ENCODE measurements at regions not wholly inside any gene's neighbourhood (a gene's known extent, or its start where the extent isn't known, plus 50 kb on each side); places are given as distances from the start of the nearest gene placed in this dataset.

DNA sequence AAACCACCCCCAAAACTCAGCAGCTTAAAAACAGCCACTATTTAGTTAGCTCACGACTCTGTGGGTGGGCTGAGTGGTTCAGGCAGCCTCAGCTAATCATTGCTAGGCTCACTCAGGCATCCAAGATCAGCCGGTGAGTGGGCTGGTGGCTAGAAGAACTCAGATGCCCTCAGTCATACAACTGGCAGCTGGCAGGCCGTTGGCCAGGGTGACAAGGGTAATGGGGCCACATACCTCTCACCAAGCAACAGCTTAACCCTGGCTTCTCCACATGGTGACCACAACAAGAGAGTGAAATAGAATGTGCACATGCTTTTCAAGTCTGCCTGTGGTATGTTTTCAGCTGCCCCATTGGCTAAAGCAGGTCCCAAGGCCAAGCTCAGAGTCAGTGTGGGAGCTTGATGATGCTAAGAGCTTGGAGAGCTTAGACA lies 435.4 kb upstream of the TSHZ3 start:
- no peak for DNase-seq (ENCODE audit: low read depth in 2 of 2)

DNA sequence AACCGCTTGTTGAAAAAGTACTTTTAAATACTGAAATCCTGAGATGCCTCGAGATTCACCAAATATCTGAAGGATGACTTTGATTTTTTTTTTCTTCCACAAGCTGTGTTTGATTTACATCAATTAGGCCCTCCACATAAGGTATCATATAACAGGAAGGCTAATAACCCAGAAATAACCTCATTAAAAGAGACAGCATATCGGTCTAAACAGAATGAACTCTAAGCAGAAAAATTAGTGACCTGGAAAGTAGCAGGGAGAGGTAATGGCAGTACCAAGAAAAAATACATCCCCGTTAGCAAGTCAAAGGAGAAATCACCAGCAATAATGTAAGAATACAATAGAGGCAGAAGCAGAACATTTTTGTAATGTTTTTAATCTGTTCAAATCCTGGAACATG lies 452.4 kb upstream of the TSHZ3 start:
- no peak for DNase-seq (ENCODE audit: low read depth in 2 of 2)

DNA sequence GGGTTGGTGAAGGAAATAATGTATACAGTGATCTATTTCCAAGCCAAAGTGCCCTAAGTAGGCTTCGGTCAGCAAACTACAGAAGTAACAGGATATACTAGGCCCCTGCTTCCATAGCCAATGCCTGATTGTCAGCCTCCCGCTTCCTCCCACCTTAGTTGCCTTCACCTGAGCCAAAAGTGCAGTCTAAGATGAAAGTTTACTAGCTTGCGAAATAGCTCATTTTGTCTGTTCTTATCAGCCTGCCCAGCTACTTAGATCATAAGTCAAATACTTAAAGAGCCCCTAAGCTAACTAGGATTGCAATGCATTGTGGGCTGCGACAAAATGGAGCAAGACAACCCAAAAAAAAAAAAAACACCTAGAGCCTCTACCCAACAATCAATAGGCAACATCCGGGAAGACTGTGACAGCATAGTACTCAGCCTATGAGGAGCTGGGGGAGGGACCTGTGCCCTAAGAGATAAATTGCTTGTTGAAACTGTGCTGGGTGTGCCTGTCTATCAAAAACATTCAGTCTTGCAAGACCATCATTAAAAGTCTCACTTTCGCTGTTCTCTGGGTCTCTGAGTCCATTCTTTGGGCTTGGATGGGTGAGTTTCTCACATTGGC lies 454.7 kb upstream of the TSHZ3 start:
- no peak for DNase-seq (ENCODE audit: low read depth in 2 of 2)

- no peak for DNase-seq (ENCODE audit: low read depth in 2 of 2)
These were observed 455.4 kb upstream of the TSHZ3 start for GRCh38 chr19:31804668-31805067.

GRCh38 chr19:31810536-31811109 lies 461.4 kb upstream of the TSHZ3 start:
- DNase-seq (ENCODE audit: low read depth in 2 of 2): no peak

GRCh38 chr19:31817971-31818797 lies 468.9 kb upstream of the TSHZ3 start:
- DNase-seq (ENCODE audit: low read depth in 2 of 2): no peak

GRCh38 chr19:31818798-31819105 lies 469.5 kb upstream of the TSHZ3 start:
- no peak for DNase-seq (ENCODE audit: low read depth in 2 of 2)

- no peak for DNase-seq (ENCODE audit: low read depth in 2 of 2)
These were observed 470.6 kb upstream of the TSHZ3 start for GRCh38 chr19:31819837-31820236.

- no peak for DNase-seq (ENCODE audit: low read depth in 2 of 2)
These were observed 472.1 kb upstream of the TSHZ3 start for GRCh38 chr19:31821346-31821745.

DNA sequence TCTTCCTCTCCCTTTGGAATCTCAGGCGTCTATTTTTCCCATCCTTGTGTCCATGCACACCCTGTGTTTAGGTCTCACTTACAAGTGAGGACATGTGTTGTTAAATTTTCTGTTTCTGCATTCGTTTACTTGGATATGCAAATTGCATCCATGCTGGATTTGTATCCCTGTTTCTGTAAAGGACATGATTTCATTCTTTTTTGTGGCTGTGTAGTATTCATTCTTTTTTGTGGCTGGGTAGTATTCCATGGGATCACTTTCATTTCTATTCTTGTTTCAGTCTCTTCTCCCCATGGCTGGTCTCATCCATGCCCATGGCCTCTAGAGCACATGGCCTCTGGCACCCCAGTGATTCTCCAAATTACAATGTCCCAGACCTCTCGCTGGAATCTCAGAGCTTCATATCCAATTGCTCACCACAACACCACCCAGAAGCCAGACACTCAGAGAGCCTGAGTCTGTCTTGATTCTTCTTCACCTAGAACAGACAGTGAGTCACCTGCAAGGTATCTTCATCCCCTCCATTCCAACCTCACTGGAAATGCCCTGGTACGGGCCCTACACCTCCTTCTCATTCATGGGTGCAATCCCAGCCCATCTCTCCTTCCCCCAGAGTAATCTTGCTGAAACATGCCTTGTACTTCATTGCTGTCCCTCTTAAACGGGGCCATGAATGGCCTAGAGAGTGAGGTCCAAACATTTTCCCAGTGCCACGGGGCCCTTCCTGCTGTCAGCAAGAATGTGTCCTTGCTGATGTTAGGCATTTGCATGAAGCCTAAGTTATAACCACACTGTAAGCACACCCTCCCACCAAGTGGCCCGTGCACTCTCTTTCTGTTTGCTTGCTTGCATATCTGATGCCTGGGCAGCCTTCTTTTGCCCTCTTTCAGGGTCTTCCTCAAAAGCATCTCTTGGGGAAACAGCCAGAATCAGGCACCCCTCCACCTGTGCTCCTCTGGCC lies 476.2 kb upstream of the TSHZ3 start:
- no peak for DNase-seq (ENCODE audit: low read depth in 2 of 2)

GRCh38 chr19:31826325-31826724 lies 477.1 kb upstream of the TSHZ3 start:
- DNase-seq (ENCODE audit: low read depth in 2 of 2): no peak

DNA sequence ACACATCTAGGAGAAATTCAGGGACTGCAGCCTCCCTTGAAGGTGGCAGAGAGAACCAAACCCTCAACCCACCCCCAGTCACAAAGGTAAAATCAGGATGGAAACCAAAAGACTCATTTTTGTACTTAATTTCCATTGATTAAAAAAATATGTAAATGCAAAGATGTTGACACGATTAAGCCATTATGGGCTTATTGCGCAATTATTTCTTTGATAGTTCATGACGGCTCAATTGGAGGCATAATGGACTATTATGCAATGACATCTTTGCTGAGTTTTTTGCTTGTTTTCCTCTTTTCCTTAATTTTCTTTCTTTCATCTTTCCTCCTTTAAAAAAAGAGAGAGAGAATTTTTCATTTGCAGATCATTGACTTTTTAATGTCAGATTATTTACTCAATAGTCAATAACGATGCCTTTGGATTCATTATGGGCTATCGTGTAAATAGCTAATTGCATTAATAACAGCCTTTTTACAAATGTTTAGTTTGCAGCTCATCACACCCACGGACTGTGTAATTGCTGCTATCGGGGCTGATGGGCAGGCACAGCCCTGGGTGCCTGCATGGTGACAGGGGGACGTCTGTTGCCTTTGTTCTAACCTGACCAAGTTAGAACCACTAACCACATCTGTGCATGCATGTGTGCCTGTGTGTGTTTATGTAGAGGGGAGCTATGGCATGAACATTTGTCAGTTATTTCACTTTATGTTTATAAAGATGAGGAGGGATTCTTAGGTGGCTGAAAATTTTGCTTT lies 482.4 kb upstream of the TSHZ3 start:
- DNase-seq (ENCODE audit: low read depth in 2 of 2): no peak

GRCh38 chr19:31832176-31832548 lies 482.9 kb upstream of the TSHZ3 start:
- DNase-seq (ENCODE audit: low read depth in 2 of 2): no peak

DNA sequence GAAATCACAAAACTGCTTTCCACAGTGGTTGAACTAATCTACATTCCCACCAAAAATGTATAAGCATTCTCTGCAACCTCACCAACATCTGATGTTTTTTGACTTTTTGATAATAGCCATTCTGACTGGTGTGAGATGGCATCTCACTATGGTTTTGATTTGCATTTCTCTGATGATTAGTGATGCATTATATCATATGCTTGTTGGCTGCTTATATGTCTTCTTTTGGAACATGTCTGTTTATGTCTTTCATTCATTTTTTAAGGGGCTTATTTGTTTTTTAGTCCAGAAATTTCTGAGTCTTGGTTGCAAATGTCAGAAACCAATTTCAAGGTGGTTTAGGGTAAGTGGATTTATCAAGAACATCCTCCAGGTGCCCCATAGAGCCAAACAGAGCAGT lies 484.8 kb upstream of the TSHZ3 start:
- DNase-seq (ENCODE audit: low read depth in 2 of 2): no peak

DNA sequence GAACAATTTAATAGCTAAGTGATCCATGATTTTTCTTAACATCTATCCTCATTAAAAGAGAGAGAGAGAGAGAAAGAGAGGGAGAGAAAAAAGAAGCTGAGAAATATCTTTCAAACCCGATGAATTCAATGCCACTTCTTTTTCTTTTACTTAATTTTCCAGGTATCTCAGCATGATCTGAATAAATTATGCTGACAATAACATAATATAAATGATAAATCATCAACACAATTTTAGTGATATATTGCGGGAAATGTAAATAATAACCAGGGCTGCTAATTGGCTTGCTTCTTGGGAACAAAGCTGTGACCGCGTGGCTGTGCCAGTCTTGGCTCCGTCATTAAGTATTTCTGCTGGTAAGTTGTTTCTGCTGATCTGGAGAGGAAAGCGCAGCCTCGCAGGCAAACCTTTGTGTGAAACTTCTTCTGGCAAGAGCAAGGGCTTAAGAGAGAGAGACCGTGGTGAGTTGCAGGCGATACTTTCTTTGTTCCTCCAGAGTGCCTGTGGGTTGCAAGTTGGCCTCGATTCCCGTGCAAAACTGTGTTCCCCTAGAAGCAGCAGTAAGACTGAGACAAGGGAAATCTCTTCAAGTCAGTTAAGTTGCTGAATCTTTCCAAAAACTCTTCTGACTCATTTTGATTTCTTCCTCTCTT lies 489.1 kb upstream of the TSHZ3 start:
- DNase-seq (ENCODE audit: low read depth in 2 of 2): no peak

GRCh38 chr19:31840371-31840770 lies 491.1 kb upstream of the TSHZ3 start:
- DNase-seq (ENCODE audit: low read depth in 2 of 2): no peak

DNA sequence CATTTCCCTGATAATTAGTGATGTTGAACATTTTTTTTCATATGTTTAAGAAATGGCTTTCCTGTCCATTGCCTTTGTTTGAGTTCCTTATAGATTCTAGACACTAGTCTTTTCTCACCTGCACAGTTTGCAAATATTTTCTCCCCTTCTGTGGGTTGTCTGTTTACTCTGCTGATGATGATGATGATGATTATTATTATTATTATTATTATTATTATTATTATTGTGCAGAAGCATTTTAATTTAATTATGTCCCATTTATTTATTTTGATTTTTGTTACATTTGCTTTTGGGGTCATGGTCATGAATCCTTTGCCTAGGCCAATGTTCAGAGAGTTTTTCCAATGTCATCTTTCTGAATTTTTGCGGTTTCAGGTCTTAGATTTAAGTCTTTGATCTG lies 492.5 kb upstream of the TSHZ3 start:
- DNase-seq (ENCODE audit: low read depth in 2 of 2): no peak

GRCh38 chr19:31863122-31863521 lies 482.3 kb upstream of the ZNF507 start:
- no peak for DNase-seq (ENCODE audit: low read depth in 2 of 2)

- no peak for DNase-seq (ENCODE audit: low read depth in 2 of 2)
These were observed 471.1 kb upstream of the ZNF507 start for GRCh38 chr19:31874313-31874712.

DNA sequence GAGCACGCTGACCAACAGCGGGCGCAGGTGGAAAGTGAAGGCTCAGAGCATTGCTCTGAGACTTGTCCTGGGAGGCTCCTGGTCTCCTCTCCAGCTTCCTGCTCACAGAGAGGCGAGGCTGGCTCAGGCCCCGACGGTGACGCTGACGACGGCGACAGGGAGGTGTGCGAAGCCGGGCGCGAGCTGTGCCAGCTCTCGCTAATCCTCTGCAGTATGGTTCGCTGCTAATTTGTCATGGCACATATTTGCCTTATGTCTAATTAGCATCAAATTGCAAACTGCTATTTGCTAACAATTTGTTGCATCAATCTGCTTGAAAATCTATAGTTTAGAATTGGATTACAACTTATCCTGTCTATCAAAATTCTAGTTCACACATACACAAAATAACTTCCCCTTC lies 469.8 kb upstream of the ZNF507 start:
- no peak for DNase-seq (ENCODE audit: low read depth in 2 of 2)

- no peak for DNase-seq (ENCODE audit: low read depth in 2 of 2)
These were observed 465.1 kb upstream of the ZNF507 start for GRCh38 chr19:31880283-31880682.

All from stimulated activated CD8-positive, alpha-beta memory T cell treated with anti-CD3 and anti-CD28 coated beads, Interleukin-15, amount 100 ng/mL, for 48 hours (primary cell).